ENCODE measurements at regions not wholly inside any gene's neighbourhood (a gene's known extent, or its start where the extent isn't known, plus 50 kb on each side); places are given as distances from the start of the nearest gene placed in this dataset.

DNA sequence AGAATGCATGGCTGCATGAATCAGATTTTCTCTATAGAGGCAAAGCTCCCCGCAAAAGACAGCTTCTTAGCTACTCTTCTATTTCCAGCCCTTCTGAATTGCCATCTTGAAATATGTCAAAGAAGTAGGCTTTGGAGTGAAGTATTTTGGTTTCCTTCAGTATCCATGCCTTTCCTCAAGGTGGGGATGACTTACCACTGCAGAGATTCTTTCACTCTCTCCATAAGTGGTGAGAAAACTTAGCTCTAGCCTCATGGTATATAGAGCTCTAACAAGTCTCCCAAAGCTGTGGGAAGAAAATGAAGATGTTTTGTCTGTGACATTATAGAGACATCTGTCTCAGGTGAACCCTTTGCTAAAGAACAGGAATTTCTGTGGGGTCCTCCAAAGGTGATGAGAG lies 89.6 kb upstream of the ITGB1 start:
- TF ChIP-seq, protein P1, sequence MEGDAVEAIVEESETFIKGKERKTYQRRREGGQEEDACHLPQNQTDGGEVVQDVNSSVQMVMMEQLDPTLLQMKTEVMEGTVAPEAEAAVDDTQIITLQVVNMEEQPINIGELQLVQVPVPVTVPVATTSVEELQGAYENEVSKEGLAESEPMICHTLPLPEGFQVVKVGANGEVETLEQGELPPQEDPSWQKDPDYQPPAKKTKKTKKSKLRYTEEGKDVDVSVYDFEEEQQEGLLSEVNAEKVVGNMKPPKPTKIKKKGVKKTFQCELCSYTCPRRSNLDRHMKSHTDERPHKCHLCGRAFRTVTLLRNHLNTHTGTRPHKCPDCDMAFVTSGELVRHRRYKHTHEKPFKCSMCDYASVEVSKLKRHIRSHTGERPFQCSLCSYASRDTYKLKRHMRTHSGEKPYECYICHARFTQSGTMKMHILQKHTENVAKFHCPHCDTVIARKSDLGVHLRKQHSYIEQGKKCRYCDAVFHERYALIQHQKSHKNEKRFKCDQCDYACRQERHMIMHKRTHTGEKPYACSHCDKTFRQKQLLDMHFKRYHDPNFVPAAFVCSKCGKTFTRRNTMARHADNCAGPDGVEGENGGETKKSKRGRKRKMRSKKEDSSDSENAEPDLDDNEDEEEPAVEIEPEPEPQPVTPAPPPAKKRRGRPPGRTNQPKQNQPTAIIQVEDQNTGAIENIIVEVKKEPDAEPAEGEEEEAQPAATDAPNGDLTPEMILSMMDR (IDR thresholded peaks at IDR 0.05): no peak
- TF ChIP-seq POLR2AphosphoS5 (IDR thresholded peaks at IDR 0.05; ENCODE audit: low read depth, low read length) (no peak), SIN3A (IDR thresholded peaks at IDR 0.05; ENCODE audit: borderline replicate concordance, insufficient read depth, low read depth, low read length) (no peak)
- TF ChIP-seq, protein P2, sequence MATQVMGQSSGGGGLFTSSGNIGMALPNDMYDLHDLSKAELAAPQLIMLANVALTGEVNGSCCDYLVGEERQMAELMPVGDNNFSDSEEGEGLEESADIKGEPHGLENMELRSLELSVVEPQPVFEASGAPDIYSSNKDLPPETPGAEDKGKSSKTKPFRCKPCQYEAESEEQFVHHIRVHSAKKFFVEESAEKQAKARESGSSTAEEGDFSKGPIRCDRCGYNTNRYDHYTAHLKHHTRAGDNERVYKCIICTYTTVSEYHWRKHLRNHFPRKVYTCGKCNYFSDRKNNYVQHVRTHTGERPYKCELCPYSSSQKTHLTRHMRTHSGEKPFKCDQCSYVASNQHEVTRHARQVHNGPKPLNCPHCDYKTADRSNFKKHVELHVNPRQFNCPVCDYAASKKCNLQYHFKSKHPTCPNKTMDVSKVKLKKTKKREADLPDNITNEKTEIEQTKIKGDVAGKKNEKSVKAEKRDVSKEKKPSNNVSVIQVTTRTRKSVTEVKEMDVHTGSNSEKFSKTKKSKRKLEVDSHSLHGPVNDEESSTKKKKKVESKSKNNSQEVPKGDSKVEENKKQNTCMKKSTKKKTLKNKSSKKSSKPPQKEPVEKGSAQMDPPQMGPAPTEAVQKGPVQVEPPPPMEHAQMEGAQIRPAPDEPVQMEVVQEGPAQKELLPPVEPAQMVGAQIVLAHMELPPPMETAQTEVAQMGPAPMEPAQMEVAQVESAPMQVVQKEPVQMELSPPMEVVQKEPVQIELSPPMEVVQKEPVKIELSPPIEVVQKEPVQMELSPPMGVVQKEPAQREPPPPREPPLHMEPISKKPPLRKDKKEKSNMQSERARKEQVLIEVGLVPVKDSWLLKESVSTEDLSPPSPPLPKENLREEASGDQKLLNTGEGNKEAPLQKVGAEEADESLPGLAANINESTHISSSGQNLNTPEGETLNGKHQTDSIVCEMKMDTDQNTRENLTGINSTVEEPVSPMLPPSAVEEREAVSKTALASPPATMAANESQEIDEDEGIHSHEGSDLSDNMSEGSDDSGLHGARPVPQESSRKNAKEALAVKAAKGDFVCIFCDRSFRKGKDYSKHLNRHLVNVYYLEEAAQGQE (IDR thresholded peaks at IDR 0.05; ENCODE audit: insufficient read depth in 1 of 2, low read depth in 2 of 2, low read length in 1 of 2): no peak
